ENCODE measurements at regions not wholly inside any gene's neighbourhood (a gene's known extent, or its start where the extent isn't known, plus 50 kb on each side); places are given as distances from the start of the nearest gene placed in this dataset.
"Not testable (repeated sequence)": the region's sequence is repeated elsewhere in the genome, so short reads cannot be mapped to it uniquely, and the experiment has no call there.

DNA sequence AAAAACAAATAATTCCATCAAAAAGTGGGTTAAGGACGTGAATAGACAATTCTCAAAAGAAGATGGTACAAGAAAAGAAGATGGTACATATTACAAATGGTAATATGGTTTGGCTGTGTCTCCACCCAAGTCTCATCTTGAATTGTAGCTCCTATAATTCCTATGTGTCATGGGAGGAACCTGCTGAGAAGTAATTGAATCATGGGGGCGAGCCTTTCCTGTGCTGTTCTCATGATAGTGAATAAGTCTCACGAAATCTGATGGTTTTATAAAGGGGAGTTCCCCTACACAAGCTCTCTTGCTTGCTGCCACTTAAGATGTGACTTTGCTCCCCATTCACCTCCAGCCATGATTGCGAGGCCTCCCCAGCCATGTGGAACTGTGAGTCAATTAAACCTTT lies 172.9 kb downstream of the C11orf91 start:
- DNase-seq (ENCODE audit: low read depth), result not testable (repeated sequence)

DNA sequence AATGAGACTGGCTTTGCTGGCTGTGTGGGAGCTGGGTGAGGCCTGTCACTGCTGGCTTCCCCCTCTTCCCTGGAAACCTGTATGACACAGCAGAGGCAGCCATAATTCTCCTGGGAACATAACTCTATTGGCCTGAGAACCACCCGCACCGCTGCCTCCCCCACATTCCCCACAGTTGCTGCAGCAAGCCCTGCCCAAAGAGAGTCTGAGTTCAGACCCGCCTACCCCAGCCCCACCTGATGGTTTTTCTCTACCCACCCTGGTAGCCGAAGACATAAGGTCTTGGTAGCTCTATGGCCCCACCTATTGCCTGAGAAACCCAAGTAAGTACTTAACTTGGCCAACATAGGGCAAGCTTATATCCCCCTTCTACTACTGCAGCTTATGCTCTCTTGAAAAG lies 174.8 kb downstream of the C11orf91 start:
- no peak for DNase-seq (ENCODE audit: low read depth)

DNA sequence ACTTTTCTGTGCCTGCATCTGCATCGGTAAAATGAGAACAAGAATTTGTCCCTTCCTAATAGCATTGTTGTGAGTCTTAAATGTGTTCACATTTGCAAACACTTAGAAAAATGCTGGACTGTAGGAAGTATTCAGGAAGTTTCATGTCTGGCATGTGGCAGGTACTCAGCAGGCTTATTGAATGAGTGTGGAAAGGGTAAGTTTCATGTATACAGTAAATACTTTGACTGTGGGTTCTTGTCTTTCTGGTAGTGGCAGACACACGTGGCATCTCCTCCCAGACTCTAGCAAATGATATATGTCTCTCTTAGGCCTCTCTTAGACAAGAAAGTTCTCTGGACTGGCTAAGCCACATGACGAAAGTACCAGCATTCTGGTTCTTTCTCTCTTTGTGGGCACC lies 179.2 kb downstream of the C11orf91 start:
- no peak for DNase-seq (ENCODE audit: low read depth)

DNA sequence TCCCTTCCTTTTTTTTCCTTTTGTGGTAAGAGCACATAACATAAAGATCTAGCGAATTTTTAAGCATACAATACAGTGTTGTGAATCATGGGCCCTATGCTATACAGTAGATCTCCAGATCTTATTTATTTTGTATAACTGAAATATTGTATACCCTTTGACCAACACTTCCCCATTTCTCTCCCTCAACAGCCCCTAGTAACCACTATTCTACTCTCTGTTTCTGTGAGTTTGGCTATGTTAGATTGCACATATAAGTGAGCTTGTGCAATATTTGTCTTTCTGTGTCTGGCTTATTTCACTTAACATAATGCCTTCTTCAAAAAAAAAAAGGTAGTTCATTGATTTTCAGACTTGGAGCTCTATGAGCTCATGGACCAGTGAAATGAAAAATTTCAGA lies 180.5 kb downstream of the C11orf91 start:
- DNase-seq (ENCODE audit: low read depth), result no peak

DNA sequence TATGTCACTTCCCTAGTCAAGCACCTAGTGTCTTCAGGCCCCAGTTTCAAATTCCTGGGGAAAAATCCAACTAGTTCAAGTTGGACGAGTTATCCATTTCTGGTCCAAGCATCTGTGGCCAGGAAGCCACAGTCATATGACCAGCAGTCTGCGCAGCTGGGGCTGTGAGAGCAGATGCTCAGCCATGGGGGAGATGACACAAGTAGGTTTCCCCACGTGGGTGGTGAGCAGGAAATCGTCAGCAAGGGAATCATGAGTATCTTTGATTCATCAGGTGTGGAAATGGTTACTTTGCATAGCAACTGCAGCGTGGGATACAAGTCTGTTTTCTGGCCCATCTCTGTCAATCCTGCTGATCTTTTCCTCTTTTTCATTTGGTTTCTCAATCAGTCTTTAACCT lies 185.3 kb downstream of the C11orf91 start:
- no peak for DNase-seq (ENCODE audit: low read depth)

DNA sequence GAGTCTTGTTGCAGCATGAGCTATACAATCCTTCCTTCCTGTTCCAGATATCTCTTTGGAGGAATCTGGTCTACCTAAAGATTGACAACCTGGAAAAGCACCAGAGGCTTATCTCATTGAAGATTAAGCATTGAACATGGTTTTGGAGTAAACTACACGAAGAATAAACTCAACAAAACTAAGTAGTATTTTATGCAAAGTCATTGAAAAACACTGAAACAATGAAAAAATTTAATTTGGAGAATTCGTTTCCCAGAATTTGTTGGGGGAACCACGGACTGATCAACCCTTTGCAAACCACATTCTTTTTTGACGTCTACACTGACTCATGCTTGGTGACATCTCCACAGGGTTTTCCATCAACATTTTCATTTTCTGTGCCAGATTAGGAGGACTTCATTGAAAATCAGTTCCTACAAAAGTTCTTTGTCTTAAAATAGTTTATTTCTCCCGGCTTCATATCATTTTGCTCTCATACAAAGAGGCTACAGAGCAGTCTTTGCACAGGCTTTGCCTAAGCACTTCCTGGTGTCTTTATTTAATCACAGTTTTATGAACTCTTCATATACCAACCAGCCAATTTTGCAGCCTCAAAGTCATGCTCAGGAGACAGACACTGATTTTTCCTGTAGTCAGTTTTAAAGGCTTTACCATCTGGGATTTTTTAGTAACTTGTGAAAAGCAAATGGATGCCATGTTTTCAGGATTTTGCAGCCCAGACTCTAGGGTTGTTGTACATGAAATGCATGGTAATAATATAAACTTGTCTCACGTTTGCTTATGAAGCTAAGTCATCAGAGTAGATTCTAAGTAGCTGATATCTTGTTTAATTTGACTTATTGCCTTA lies 186.3 kb downstream of the C11orf91 start:
- DNase-seq (ENCODE audit: low read depth), result no peak

DNA sequence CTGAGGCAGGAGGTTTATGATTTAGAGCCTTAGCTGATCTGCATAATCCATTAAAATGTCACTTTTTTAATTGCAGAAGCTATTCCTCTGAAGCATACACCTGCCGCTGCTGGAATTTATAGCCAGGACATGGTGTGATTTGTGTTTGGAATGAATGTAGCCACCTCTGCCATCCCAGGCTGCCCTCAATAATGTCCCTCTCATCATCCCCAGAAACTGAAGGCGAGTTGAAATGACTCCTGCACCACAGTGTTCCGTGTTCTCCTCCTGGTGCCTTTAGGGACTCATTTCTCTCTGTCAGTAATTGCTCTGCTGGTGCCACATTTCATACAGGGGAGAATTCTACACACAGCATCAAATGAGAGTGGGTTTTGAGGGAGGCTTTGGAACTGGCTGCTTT lies 191.0 kb downstream of the C11orf91 start:
- DNase-seq (ENCODE audit: low read depth), result no peak

DNA sequence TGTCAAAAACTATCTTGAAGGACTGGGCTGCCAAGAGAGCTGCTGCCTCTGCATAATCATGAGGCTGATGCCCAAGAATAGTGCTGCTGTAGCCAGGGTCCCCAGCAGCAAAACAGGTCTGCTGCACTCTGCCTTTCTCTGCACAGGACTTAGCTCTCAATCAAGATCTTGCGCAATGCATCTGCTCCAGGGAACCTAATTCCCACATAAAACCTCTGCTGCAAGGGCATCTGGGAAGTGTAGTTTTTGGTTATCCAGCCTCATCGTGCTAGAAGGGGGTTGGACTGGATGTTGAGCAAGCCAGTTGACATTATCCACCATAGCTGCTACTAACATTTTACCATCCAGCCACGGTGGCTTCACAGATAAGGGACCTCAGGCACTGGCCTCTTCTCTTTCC lies 192.7 kb downstream of the C11orf91 start:
- DNase-seq (ENCODE audit: low read depth), result no peak

DNA sequence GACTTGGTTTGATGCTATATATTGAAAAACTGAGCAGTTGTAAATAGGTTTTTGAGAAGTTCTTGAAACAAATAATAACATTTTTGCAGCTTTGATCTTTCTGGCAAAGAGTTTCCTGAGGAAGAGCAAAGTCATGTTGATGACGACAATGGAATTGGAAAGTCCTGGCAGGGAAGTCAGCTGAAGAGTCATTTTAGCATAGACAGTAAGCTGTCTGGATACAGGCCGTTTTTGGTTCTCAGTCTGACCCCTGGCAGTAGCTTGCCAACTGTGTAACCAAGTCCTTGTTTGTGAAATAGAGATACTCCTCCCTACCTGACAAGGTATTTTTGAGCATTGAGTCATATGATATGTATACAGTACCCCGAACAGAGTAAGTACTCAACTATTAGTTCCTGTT lies 193.3 kb downstream of the C11orf91 start:
- DNase-seq (ENCODE audit: low read depth), result no peak

DNA sequence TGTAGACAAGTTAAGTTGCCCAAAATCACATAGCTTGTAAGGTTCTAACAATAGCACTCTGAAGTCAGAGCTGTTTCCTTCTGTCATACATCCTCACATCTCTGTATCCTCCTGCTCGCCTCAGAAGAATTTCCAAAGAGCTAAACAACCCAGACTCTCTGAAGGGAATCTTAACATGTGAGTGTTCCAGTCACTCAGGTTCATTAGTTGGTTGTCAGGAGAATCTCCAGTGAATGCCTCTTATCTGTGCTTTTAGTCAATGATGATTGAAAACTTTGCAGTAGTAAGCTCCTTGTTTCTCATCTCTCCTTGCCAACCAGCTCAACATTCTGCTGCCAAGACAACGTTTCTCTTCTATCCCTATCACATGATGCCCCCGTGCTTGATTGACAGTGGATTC lies 195.5 kb downstream of the C11orf91 start:
- no peak for DNase-seq (ENCODE audit: low read depth)

DNA sequence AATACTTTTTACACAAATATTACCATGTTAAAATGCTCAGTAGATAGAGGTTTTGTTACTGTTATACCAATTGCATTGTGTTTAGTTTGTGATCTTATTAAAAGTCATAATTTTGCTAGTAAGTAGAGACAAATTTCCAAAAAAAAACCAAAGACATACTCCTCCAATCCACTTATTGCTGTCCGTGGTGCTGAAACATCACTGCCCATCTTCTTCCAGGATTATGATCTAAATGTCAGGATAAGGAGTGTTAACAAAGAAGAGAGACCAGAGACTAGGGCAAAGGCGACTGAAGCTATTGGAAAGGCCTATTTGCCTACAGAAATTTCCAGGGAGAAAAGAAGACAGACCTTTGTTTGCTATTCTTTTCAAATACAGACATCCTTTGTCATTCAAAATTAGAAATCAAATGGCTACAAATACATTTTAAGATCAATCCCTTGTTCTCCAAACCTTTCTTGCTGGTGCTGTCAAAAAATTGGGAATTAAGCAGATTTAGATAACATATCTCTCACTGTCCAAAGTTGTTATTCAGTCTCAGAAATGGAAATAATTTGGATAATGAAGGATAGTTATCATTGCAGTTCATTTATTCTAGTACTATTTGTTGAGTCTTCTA lies 199.7 kb downstream of the C11orf91 start:
- peak; percentile 36 for DNase-seq (ENCODE audit: low read depth)

DNA sequence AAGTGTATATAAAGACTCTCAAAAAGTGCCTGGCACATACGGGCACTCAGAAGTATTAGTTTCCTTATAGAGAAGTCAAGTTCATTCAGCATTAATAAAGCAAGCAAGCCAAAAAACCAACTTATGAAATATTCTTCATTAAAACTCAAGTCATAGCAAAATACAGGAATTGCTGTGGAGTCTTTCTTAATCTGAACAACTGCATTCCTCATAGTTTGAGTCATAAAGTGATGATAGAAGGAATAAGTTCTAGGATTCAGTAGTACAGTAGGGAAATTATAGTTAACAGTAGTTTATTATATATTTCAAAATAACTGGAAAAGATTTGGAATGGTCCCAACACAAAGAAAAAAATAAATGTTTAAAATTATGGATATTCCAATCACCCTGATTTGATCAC lies 200.3 kb downstream of the C11orf91 start:
- DNase-seq (ENCODE audit: low read depth), result no peak

DNA sequence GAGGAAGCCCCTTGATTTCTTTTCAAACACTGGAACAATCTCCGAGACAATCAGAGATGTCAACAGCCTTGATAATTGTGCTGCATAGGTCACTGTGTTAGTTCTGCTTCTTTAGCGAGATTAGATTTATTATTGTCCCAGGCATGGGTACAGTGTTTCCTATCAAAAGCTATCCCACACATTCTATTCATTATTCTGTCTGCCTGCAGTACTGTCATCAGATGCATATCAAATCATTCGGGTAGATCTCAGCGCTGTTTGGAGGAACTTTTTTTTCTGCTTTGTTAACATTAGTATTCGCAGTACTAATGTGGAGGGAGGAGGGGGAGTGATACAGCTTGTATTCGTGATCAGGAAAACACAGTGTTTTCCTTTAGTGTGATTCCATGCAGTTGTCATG lies 208.0 kb downstream of the C11orf91 start:
- no peak for DNase-seq (ENCODE audit: low read depth)

DNA sequence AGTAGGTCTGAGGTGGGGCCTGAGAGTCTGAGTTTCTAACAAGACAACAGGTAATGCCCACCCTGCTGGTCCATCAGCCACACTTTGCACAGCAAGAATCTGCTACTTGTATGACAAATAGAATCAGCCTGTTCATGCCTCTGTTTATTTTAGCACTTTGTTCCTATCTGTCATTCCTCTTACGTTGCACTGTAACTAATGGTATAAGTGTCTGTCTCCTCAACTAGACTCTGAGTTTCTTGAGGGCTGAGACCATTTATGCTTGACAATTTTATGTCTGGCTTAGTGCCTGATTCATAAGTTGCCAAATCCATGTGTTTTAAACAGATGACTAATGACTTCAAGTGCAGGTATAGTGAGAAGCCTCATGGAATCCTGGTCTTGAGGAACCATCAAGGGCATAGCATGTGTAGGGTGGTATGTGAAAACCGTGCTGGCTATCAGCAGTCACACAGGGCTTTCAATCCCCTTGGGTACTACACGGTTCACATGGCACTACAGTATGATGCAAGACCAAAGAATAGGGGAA lies 209.7 kb downstream of the C11orf91 start:
- DNase-seq (ENCODE audit: low read depth), result no peak

DNA sequence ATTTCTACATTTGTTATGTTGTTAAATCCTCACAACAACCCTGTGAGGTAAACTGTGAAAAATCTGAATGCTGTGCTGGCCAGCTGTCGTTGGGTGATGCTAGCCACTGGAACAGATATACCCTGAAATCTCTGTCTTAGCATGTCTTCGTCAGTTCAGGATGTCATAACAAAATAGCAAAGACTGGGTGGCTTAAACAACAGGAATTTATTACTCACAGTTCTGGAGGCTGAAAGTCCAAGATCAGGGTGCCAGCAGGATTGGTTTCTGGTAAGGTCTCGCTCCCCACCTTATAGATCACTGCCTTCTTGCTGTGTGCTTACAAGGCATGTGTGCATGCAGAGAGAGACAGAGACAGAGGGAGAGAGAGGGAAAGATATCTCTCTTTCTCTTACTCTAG lies 211.7 kb downstream of the C11orf91 start:
- no peak for DNase-seq (ENCODE audit: low read depth)

DNA sequence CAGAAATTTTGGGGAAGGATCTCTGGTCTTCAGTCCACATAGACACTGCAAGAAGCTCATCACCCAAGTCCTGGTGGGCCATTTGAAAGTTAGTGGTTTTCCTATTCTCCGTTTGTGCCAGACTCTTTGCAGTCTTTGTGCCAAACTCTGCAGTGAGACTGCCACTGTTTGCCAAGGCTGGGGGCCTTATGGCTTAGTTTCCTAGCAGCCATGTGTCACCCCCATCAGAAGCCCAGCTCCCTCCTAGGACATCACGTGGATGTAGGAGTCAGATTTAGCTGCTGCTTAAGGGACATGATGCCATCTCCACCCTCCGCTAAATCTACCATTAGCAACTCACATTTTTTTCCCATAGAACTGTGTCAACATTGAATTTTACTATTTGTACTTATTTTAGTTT lies 220.0 kb downstream of the C11orf91 start:
- DNase-seq (ENCODE audit: low read depth), result no peak

DNA sequence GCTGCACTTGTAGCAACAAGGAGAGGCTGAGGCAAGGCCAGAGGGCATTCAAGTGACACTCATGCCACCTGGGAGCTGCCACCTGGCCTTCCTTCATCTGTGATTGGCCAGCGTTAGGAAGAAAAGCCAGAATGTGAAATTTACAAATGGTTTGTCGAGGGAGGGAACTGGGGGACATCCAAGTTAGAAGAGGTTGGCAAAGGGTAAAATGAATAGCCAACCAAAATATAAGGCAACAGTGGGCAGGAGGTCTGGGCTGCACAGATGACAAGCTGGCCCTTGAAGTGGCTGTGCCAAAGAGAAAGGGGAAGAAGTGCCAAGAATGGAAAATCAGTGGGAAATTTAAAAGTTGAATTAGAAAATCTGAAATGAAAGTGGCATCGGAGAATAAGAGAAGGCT lies 221.4 kb downstream of the C11orf91 start:
- DNase-seq (ENCODE audit: low read depth), result no peak

DNA sequence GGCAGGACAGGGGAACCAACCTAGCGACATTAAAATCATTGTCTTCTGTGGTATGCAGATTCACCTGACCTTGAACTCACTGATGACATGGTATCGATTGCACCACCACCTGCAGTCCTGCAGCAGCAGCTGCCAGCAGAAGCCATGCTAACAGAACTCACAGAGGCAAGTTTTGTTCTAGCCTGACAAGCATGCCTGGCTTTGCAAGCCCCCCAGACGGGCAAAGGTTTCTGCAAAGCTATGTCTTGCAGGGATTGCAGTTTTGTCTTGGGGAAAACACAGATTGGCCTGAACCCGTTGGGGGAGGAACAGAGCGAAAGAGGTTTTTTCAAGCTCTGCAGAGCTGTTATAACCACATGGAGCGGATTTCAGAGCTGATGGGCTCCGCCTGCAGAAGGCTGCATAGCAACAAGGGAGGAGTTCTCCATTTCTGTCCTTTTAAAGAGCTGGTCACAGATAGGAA lies 221.0 kb downstream of the HIPK3 start:
- DNase-seq (ENCODE audit: low read depth), result no peak

DNA sequence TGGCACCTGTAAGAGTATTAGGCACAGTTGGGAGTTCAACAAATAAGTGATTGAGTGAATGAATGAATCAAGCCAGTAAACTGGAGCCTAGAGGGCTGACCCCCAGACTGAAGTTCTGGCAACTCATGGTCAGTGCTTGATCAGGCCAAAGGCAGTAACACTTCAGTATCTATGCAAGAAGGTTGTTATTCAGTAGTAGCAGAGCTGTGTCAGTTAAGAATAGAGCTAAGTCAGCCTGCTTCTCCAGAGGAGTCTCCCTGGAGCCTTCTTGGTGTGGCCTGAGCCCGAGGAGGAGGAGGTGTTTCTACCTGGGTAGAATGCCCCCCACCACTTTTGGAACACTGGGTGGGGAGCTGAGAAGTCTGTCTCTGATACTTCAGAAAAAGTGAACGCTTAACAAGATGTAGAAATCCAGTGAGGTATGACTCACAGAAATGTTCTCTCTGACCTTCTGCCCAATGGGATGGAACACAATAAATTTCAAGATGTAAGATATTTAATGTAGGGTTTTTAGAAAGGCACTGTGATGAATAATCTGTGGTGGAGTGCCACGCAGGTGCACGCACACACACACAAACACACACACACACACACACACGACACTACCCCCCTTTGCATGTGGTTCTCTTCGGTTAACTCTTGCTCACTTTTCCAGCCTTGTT lies 219.9 kb downstream of the HIPK3 start:
- DNase-seq (ENCODE audit: low read depth), result no peak

DNA sequence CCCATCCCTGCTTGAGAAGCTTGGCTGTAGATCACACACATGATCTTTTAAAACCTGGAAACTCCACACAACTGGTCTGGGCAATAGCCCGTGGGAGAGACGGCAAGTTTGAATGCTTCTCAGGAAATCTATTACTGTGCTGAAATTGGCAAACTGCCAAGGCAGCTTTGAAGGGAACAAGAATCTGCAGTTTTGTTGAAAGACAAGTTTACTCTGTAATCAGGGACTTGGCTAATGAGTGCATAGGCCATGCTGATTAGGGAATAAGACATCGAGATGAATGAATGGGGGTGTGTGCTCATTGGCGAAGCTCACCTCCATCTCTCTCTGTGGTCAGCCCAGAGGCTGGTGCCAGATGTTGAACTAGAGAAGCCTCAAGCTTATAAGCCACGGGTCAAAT lies 218.8 kb downstream of the HIPK3 start:
- no peak for DNase-seq (ENCODE audit: low read depth)

DNA sequence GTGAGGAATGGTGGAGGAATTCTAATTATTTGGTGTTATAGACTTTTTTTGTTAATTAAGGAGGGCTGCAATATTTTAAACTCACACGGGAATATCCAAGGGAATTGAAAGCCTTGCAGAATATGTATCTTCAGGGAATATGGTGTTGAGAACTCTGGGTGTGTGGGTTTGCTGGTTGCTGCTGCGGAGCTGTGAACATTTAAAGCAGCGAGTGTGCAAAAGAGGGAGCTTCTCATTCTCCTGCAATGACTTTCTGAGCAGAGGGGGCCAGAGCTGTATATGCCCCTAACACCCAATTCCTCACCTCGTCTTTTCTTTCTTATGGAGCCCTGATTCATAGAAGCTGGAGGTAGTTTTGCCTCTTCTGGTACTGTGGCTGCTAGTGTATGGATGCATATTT lies 217.7 kb downstream of the HIPK3 start:
- no peak for DNase-seq (ENCODE audit: low read depth)

DNA sequence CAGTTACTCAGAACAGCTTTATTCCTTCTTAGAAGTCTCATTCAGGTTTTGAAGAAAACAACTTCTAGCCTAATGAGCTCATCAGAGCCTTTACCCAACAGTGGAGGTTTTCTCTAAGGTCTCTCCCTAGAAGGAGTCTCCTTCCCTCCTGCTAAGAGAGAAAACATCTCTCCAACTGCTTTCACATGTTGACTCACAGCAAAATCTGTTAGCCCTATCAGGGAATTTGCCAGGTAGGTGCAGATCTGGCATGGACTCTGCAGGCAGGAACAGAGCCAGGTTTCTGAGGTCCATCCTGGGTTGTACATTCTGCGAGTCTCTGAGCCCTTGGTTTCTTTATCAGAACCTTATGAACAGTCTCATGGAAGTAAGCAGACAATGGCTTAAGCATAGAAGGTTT lies 214.4 kb downstream of the HIPK3 start:
- no peak for DNase-seq (ENCODE audit: low read depth)

DNA sequence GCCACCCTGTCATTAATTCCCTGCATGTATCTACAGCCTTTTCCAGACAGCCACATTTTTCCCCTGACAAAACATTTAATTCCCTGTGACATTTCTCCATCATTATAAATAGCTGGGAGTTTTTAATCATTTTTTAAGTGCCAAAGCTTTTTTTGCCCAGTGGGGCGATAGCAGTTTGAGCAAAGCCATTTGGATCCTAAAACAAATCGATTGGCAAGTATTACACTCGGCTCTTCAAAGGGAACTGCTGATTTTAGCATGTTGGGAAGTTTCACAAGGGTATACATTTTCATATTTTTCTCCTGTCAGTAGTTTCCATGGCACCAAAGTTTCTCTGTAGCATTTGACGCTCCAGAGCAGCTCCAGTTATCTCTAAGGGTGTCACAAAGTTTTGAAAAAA lies 210.8 kb downstream of the HIPK3 start:
- DNase-seq (ENCODE audit: low read depth), result no peak

Data from forelimb muscle (tissue), 1 donor.